SK-N-SH treated with all-trans-retinoic acid at 6 μM for 48 hours (cell line): ENCODE measurements at regions not wholly inside any gene's neighbourhood (a gene's known extent, or its start where the extent isn't known, plus 50 kb on each side); places are given as distances from the start of the nearest gene placed in this dataset.

Experiments
- ATAC-seq: fragments of 200-7000 bp; cut with Tn5 transposase; 3 replicates; pipeline ENCODE4 v1.9.1; 2020; ENCODE audit warnings: mild to moderate bottlenecking, moderate library complexity
- ARNTL ChIP-seq: fragments of 450-650 bp; formaldehyde crosslinking; IDR thresholded peaks from 2 replicates; pipeline ENCODE4 v1.5.0; 2020; ENCODE audit warnings: low read depth, mild to moderate bottlenecking, moderate library complexity, borderline replicate concordance
- BACH2 ChIP-seq: fragments of 250-450 bp; sonication (Bioruptor Pico); IDR thresholded peaks from 2 replicates; pipeline ENCODE4 v1.9.0; 2021; ENCODE audit warnings: mild to moderate bottlenecking, borderline replicate concordance
- CSDC2 ChIP-seq: fragments of 250-450 bp; sonication (Bioruptor Pico); IDR thresholded peaks from 2 replicates; pipeline ENCODE4 v1.5.0; 2020; ENCODE audit warnings: mild to moderate bottlenecking, moderate library complexity
- ESRRG ChIP-seq: fragments of 250-450 bp; sonication (Bioruptor Pico); IDR thresholded peaks from 2 replicates; pipeline ENCODE4 v1.6.1; 2021; ENCODE audit warnings: mild to moderate bottlenecking
- GLIS3 ChIP-seq: fragments of 250-450 bp; sonication (Bioruptor Pico); IDR thresholded peaks from 2 replicates; pipeline ENCODE4 v1.5.0; 2020; ENCODE audit warnings: mild to moderate bottlenecking, moderate library complexity
- ISL1 ChIP-seq: fragments of 250-450 bp; sonication (Bioruptor Pico); IDR thresholded peaks from 2 replicates; pipeline ENCODE4 v2.1.2; 2022; ENCODE audit warnings: mild to moderate bottlenecking, moderate library complexity
- OSR1 ChIP-seq: fragments of 250-450 bp; sonication (Bioruptor Pico); IDR thresholded peaks from 2 replicates; pipeline ENCODE4 v1.8.0; 2022; ENCODE audit warnings: moderate library complexity, mild to moderate bottlenecking, inconsistent platforms
- POU6F1 ChIP-seq: fragments of 250-450 bp; sonication (Bioruptor Pico); IDR thresholded peaks from 2 replicates; pipeline ENCODE4 v1.8.0; 2021; ENCODE audit warnings: low read depth, mild to moderate bottlenecking, moderate library complexity, borderline replicate concordance
- PPARA ChIP-seq: fragments of 250-450 bp; sonication (Bioruptor Pico); IDR thresholded peaks from 2 replicates; pipeline ENCODE4 v1.5.0; 2020; ENCODE audit warnings: mild to moderate bottlenecking, borderline replicate concordance
- RARB ChIP-seq: fragments of 250-450 bp; sonication (Bioruptor Pico); IDR thresholded peaks from 2 replicates; pipeline ENCODE4 v1.8.0; 2021; ENCODE audit warnings: mild to moderate bottlenecking, moderate library complexity
- SNAI2 ChIP-seq: fragments of 250-450 bp; sonication (Bioruptor Pico); IDR thresholded peaks from 2 replicates; pipeline ENCODE4 v1.5.0; 2020; ENCODE audit warnings: mild to moderate bottlenecking, moderate library complexity
- TCF4 ChIP-seq: fragments of 250-450 bp; sonication (Bioruptor Pico); IDR thresholded peaks from 2 replicates; pipeline ENCODE4 v1.8.0; 2021; ENCODE audit warnings: mild to moderate bottlenecking, moderate library complexity, borderline replicate concordance
- TOX ChIP-seq: fragments of 250-450 bp; sonication (Bioruptor Pico); IDR thresholded peaks from 2 replicates; pipeline ENCODE4 v1.8.0; 2021; ENCODE audit warnings: mild to moderate bottlenecking, moderate library complexity, borderline replicate concordance
- ZFP3 ChIP-seq: fragments of 250-450 bp; sonication (Bioruptor Pico); IDR thresholded peaks from 2 replicates; pipeline ENCODE4 v1.5.0; 2020; ENCODE audit warnings: mild to moderate bottlenecking, moderate library complexity
- ZFP30 ChIP-seq: fragments of 450-650 bp; formaldehyde crosslinking; IDR thresholded peaks from 2 replicates; pipeline ENCODE4 v1.5.0; 2022; ENCODE audit warnings: mild to moderate bottlenecking, moderate library complexity
- ZNF565 ChIP-seq: fragments of 450-650 bp; formaldehyde crosslinking; conservative IDR thresholded peaks from 2 replicates; pipeline ENCODE4 v1.5.0; 2020; ENCODE audit warnings: low read depth, mild to moderate bottlenecking, moderate library complexity
- ZNF70 ChIP-seq: fragments of 450-650 bp; formaldehyde crosslinking; IDR thresholded peaks from 2 replicates; pipeline ENCODE4 v1.5.0; 2020; ENCODE audit warnings: mild to moderate bottlenecking, moderate library complexity
- ZNF8 ChIP-seq: fragments of 450-650 bp; formaldehyde crosslinking; IDR thresholded peaks from 2 replicates; pipeline ENCODE4 v1.5.0; 2020; ENCODE audit warnings: mild to moderate bottlenecking, moderate library complexity
- TF ChIP-seq, protein P1 (sequence below): fragments of 250-450 bp; sonication (Bioruptor Pico); IDR thresholded peaks from 2 replicates; pipeline ENCODE4 v1.5.0; 2020; ENCODE audit warnings: mild to moderate bottlenecking, moderate library complexity
- TF ChIP-seq, protein P2 (sequence below): fragments of 250-450 bp; sonication (Bioruptor Pico); IDR thresholded peaks from 2 replicates; pipeline ENCODE4 v1.5.1; 2020; ENCODE audit warnings: low read depth, mild to moderate bottlenecking, moderate library complexity
- TF ChIP-seq, protein P3 (sequence below): fragments of 250-450 bp; sonication (Bioruptor Pico); IDR thresholded peaks from 2 replicates; pipeline ENCODE4 v1.5.1; 2021; ENCODE audit warnings: mild to moderate bottlenecking, moderate library complexity

GRCh38 chr4:55259294-55259693 lies 86.7 kb upstream of the SRD5A3 start:
- no peak for TF ChIP-seq TCF4
- TF ChIP-seq OSR1 (CRISPR knock-in tag), result no peak
- TF ChIP-seq SNAI2 (CRISPR knock-in tag), result no peak
- no peak for ATAC-seq

GRCh38 chr4:55269470-55269869 lies 76.6 kb upstream of the SRD5A3 start:
- TF ChIP-seq ZFP30 (CRISPR knock-in tag), result no peak
- TF ChIP-seq ZNF565, result no peak
- TF ChIP-seq, all 23 proteins: peak for 0
- no peak for ATAC-seq

DNA sequence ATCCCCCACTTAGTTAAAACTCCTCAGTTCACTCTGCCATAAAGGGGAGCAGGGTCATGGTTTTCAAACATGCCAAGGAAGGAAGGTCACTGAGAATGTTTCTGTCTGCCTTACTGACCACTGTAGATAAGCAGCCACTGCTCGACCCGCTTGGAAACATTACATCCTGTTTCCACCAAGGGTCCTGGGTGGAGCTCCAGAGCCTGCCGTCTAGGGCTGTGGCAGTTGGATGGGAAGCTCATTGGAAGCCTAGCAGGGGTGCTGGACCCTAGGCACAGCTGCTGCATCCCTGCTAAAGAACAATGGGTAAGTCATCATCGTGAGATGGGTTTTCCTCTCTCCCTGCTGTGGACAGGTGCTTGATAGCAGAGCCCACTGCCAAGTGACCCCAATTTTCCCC lies 76.0 kb upstream of the SRD5A3 start:
- no peak for ATAC-seq
- no peak for TF ChIP-seq ARNTL (CRISPR knock-in tag)
- no peak for TF ChIP-seq OSR1 (CRISPR knock-in tag)
- TF ChIP-seq TOX (CRISPR knock-in tag), result no peak
- TF ChIP-seq POU6F1, result no peak
- no peak for TF ChIP-seq ZNF8
- TF ChIP-seq, protein P1, sequence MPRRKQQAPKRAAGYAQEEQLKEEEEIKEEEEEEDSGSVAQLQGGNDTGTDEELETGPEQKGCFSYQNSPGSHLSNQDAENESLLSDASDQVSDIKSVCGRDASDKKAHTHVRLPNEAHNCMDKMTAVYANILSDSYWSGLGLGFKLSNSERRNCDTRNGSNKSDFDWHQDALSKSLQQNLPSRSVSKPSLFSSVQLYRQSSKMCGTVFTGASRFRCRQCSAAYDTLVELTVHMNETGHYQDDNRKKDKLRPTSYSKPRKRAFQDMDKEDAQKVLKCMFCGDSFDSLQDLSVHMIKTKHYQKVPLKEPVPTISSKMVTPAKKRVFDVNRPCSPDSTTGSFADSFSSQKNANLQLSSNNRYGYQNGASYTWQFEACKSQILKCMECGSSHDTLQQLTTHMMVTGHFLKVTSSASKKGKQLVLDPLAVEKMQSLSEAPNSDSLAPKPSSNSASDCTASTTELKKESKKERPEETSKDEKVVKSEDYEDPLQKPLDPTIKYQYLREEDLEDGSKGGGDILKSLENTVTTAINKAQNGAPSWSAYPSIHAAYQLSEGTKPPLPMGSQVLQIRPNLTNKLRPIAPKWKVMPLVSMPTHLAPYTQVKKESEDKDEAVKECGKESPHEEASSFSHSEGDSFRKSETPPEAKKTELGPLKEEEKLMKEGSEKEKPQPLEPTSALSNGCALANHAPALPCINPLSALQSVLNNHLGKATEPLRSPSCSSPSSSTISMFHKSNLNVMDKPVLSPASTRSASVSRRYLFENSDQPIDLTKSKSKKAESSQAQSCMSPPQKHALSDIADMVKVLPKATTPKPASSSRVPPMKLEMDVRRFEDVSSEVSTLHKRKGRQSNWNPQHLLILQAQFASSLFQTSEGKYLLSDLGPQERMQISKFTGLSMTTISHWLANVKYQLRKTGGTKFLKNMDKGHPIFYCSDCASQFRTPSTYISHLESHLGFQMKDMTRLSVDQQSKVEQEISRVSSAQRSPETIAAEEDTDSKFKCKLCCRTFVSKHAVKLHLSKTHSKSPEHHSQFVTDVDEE (CRISPR knock-in tag), result no peak
- TF ChIP-seq BACH2 (CRISPR knock-in tag), result no peak
- no peak for TF ChIP-seq ESRRG (CRISPR knock-in tag)
- TF ChIP-seq ISL1 (CRISPR knock-in tag), result no peak
- no peak for TF ChIP-seq ZFP3 (CRISPR knock-in tag)
- no peak for TF ChIP-seq GLIS3 (CRISPR knock-in tag)
- TF ChIP-seq, protein P2, sequence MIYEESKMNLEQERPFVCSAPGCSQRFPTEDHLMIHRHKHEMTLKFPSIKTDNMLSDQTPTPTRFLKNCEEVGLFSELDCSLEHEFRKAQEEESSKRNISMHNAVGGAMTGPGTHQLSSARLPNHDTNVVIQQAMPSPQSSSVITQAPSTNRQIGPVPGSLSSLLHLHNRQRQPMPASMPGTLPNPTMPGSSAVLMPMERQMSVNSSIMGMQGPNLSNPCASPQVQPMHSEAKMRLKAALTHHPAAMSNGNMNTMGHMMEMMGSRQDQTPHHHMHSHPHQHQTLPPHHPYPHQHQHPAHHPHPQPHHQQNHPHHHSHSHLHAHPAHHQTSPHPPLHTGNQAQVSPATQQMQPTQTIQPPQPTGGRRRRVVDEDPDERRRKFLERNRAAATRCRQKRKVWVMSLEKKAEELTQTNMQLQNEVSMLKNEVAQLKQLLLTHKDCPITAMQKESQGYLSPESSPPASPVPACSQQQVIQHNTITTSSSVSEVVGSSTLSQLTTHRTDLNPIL, result no peak
- TF ChIP-seq, protein P3, sequence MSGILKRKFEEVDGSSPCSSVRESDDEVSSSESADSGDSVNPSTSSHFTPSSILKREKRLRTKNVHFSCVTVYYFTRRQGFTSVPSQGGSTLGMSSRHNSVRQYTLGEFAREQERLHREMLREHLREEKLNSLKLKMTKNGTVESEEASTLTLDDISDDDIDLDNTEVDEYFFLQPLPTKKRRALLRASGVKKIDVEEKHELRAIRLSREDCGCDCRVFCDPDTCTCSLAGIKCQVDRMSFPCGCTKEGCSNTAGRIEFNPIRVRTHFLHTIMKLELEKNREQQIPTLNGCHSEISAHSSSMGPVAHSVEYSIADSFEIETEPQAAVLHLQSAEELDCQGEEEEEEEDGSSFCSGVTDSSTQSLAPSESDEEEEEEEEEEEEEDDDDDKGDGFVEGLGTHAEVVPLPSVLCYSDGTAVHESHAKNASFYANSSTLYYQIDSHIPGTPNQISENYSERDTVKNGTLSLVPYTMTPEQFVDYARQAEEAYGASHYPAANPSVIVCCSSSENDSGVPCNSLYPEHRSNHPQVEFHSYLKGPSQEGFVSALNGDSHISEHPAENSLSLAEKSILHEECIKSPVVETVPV (CRISPR knock-in tag), result no peak
- TF ChIP-seq ZFP30 (CRISPR knock-in tag), result no peak
- no peak for TF ChIP-seq CSDC2 (CRISPR knock-in tag)
- no peak for TF ChIP-seq RARB

DNA sequence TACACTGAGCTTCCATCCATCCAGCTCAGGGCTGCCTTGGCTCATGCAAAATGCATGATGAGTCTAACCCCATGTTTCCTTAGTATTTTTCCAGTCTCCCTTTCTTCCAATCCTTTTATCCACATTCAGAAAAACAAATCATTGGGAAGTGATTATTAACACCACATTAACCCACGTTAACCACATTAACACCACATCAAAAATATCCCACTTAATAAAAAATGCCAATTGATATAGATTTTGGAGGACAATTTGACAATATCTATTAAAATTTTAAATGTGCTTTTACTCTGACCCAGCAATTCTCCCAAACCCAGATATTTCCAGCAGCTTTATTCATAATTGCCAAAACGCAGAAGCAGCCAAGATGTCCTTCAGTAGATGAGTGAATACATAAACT lies 75.6 kb upstream of the SRD5A3 start:
- TF ChIP-seq PPARA (CRISPR knock-in tag), result no peak
- TF ChIP-seq RARB, result no peak
- TF ChIP-seq ZNF70 (CRISPR knock-in tag), result no peak
- TF ChIP-seq ZFP3 (CRISPR knock-in tag), result no peak
- no peak for ATAC-seq

GRCh38 chr4:55272102-55272501 lies 73.9 kb upstream of the SRD5A3 start:
- ATAC-seq, result no peak
- TF ChIP-seq TOX (CRISPR knock-in tag) (no peak), ISL1 (CRISPR knock-in tag) (no peak), ZNF70 (CRISPR knock-in tag) (no peak)
- TF ChIP-seq, protein P1 (CRISPR knock-in tag), result no peak
